Neural progenitor cell (in vitro differentiated cells): ENCODE measurements at regions not wholly inside any gene's neighbourhood (a gene's known extent, or its start where the extent isn't known, plus 50 kb on each side); places are given as distances from the start of the nearest gene placed in this dataset.

ENCODE experiments used
- CTCF ChIP-seq: fragments of 200-600 bp; sonication (generic); IDR thresholded peaks from 2 replicates; pipeline ENCODE4 v1.5.1; 2017; ENCODE audit warnings: antibody characterized with exemption, mild to moderate bottlenecking
- EZH2 ChIP-seq: fragments of 200-600 bp; sonication (generic); IDR thresholded peaks from 2 replicates; pipeline ENCODE4 v1.6.1; 2017; ENCODE audit warnings: antibody characterized with exemption, mild to moderate bottlenecking, moderate library complexity

DNA sequence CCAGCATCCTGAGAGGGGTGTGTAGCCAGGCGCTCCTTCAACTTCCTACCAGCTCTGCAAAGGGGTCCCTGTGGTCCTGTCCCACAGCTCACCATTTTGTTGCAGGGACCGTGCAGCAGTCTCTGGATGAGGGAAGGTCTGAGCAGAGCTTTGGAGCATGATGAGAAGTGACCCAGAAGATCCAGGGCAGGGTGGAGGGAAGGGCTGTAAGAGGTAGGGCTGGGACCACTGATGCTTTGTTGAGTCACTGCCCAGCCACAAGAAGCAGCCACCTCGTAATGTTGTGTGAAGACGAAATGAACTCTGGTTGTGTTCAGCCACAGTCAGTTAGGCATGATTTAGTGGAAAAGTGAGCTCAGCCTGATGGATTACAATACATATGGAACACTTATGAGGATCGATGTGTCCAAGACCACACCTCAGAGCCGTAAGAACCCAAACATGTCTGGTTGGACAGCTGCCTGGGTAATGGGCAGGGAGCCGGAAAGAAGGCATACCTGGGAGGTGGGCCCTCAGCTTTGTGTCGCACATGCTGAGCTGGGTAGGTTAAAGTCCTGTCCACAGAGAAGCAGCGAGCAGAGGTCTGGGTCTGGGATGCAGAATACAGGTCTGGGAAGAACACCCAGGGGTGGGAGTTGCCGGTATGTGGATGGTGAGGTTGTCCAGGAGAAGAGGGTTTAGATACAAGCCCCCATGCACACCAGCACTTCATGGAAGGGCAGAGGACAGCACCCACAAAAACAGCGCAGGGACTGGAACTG lies 250.1 kb downstream of the GADD45G start:
- TF ChIP-seq CTCF (no peak), EZH2 (no peak)
